ENCODE measurements at regions not wholly inside any gene's neighbourhood (a gene's known extent, or its start where the extent isn't known, plus 50 kb on each side); places are given as distances from the start of the nearest gene placed in this dataset.

DNA sequence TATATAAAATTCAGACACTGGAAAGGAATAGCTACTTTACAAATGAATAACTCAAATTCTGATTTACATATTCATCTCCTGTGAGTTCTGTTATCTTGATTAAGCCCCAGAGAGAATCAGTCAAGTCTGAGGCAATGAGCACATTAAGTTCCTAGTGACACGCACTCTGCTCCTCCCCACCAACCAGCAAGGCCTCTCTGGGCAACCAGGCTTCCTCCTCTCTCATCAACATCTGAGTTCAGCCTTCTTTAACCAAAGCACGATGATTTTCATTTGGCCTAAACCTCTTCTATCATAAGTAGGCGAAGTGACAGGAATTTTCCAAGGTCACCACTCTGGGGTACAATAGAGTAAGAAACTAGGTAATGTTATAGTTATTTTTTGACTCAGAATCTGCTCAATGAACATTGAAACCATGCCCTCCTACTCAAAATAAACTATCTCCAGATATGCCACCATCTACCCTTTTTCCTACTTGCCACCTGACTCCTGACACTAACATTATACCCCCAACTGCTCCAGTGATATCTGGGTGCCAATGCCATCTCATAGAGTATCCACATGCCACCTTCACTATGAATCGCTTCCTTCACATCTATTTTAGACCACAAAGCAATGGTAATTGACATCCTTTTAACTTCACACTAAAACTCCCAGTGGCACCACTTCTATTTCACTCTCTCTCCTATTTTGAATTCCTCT, 114.8 kb downstream of the FAM76B start:
- no peak overlapping the region for H3K4me3 ChIP-seq (ENCODE audit: low read depth, low read length)
- no peak for TF ChIP-seq CTCF (IDR thresholded peaks at IDR 0.05; ENCODE audit: insufficient read depth, low read depth, low read length)
- no peak for DNase-seq (ENCODE audit: low read depth)

- peak; percentile 49 for DNase-seq (ENCODE audit: low read depth)
- no peak overlapping the region for H3K4me3 ChIP-seq (ENCODE audit: low read depth, low read length)
- no peak for TF ChIP-seq CTCF (IDR thresholded peaks at IDR 0.05; ENCODE audit: insufficient read depth, low read depth, low read length)
Observed at GRCh38 chr11:95671768-95672167, 117.8 kb downstream of the FAM76B start.

- no peak for DNase-seq (ENCODE audit: low read depth)
- no peak for TF ChIP-seq CTCF (IDR thresholded peaks at IDR 0.05; ENCODE audit: insufficient read depth, low read depth, low read length)
- H3K4me3 ChIP-seq (ENCODE audit: low read depth, low read length): no peak overlapping the region
Observed at GRCh38 chr11:95668131-95668530, 121.5 kb downstream of the FAM76B start.

DNA sequence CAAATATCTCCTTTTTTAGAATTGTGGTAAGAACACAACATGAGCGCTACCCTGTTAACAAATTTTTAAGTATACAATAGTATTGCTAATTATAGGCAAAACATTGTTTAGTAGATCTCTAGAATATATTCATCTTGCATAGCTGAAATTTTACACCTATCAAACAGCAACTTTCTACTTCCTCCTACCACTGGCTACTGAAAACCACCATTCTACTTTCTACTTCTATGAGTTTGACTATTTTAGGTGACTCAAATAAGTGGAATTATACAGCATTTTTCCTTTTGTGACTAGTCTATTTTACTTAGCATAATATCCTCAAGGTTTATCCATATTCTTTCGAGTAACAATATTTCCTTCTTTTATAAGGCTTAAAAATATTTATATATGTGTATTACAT, 128.4 kb downstream of the FAM76B start:
- H3K4me3 ChIP-seq (ENCODE audit: low read depth, low read length): no peak overlapping the region
- DNase-seq (ENCODE audit: low read depth): no peak
- no peak for TF ChIP-seq CTCF (IDR thresholded peaks at IDR 0.05; ENCODE audit: insufficient read depth, low read depth, low read length)

- no peak for DNase-seq (ENCODE audit: low read depth)
- TF ChIP-seq CTCF (IDR thresholded peaks at IDR 0.05; ENCODE audit: insufficient read depth, low read depth, low read length): no peak
- no peak overlapping the region for H3K4me3 ChIP-seq (ENCODE audit: low read depth, low read length)
Observed at GRCh38 chr11:95660038-95660437, 129.5 kb downstream of the FAM76B start.

DNA sequence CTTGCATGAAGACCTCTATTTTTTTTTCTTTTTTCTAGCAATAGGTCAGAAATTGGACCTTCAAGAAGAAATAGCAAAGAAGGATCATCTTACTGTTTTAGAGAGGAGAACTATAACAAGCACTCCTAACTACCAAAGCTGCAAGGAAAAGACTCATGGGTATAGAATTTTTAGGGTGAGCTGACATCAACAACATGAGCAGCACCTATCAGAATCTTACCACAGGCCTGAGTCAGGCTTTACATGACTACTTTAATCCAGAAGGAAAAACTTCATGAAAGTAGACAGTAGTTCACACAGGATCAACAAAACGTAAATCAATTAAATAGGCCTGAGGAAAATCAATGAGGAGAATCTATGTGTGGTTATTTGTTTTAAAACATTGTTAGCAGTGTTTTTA, 130.5 kb downstream of the FAM76B start:
- no peak for TF ChIP-seq CTCF (IDR thresholded peaks at IDR 0.05; ENCODE audit: insufficient read depth, low read depth, low read length)
- DNase-seq (ENCODE audit: low read depth): peak; percentile 11
- no peak overlapping the region for H3K4me3 ChIP-seq (ENCODE audit: low read depth, low read length)

DNA sequence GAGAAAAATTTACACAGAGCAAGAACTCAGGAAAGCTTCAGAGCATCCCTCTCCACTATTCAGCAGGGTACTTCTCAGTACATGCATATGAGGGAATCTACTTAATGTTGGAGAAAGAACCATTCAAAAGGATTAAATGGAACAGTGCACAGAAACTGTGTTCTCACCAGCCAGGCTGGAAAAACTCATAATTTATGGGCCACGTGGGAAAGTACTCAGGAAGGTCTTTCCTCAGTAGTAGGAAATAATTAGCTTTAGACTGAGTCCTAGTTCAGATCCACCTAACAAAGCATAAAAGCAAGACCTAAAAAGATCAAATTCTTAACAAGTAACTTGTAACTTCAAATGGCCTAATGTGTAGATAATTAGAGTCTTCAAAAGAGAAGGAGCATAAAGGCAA, 134.0 kb downstream of the FAM76B start:
- no peak overlapping the region for H3K4me3 ChIP-seq (ENCODE audit: low read depth, low read length)
- no peak for TF ChIP-seq CTCF (IDR thresholded peaks at IDR 0.05; ENCODE audit: insufficient read depth, low read depth, low read length)
- no peak for DNase-seq (ENCODE audit: low read depth)

All from fibroblast of villous mesenchyme (primary cell).